Osteocyte (in vitro differentiated cells): ENCODE measurements at regions not wholly inside any gene's neighbourhood (a gene's known extent, or its start where the extent isn't known, plus 50 kb on each side); places are given as distances from the start of the nearest gene placed in this dataset.

Experiments used
- DNase-seq: peaks from one replicate; pipeline ENCODE4 v3.0.0; 2021; ENCODE audit warnings: mixed read lengths; ENCODE audit not compliant: unreplicated experiment; ENCODE audit errors: extremely low spot score
- H3K27ac Mint-ChIP-seq: one replicate; pipeline ENCODE4 v1.8.0; 2021; ENCODE audit warnings: mild to moderate bottlenecking, mixed read lengths; ENCODE audit not compliant: unreplicated experiment
- H3K27me3 Mint-ChIP-seq: one replicate; pipeline ENCODE4 v1.8.0; 2021; ENCODE audit warnings: mixed read lengths; ENCODE audit not compliant: unreplicated experiment
- H3K36me3 Mint-ChIP-seq: one replicate; pipeline ENCODE4 v1.8.0; 2021; ENCODE audit warnings: mixed read lengths; ENCODE audit not compliant: unreplicated experiment
- H3K4me1 Mint-ChIP-seq: one replicate; pipeline ENCODE4 v1.8.0; 2021; ENCODE audit warnings: mixed read lengths; ENCODE audit not compliant: unreplicated experiment
- H3K4me3 Mint-ChIP-seq: one replicate; pipeline ENCODE4 v1.8.0; 2021; ENCODE audit warnings: mild to moderate bottlenecking, moderate library complexity, mixed read lengths; ENCODE audit not compliant: unreplicated experiment
- H3K9me3 Mint-ChIP-seq: one replicate; pipeline ENCODE4 v1.8.0; 2021; ENCODE audit warnings: mixed read lengths; ENCODE audit not compliant: unreplicated experiment
- CTCF ChIP-seq: fragments of 200-600 bp; sonication (generic); IDR thresholded peaks from 2 replicates; pipeline ENCODE4 v1.5.0; 2021; ENCODE audit warnings: antibody characterized with exemption, mild to moderate bottlenecking, moderate library complexity

GRCh38 chr6:167717455-167717854 is 109.3 kb upstream of the AFDN start:
- Mint-ChIP-seq H3K4me3 (no peak overlapping the region), H3K27ac (no peak overlapping the region), H3K4me1 (peaks cover 10% of the 10 kb centered on the region), H3K9me3 (no peaks in the 10 kb centered on the region), H3K27me3 (peaks cover 48% of the 10 kb centered on the region), H3K36me3 (peaks cover 2% of the 10 kb centered on the region)
- TF ChIP-seq CTCF: no peak
- peak; percentile 68 for DNase-seq

GRCh38 chr6:167717867-167718266 is 108.8 kb upstream of the AFDN start:
- Mint-ChIP-seq H3K9me3 (no peaks in the 10 kb centered on the region), H3K27me3 (peaks cover 47% of the 10 kb centered on the region), H3K27ac (no peak overlapping the region), H3K4me1 (peaks cover 10% of the 10 kb centered on the region), H3K36me3 (peaks cover 2% of the 10 kb centered on the region), H3K4me3 (no peak overlapping the region)
- no peak for TF ChIP-seq CTCF
- DNase-seq: no peak

- Mint-ChIP-seq H3K36me3 (peaks cover 2% of the 10 kb centered on the region), H3K27ac (no peak overlapping the region), H3K4me3 (no peak overlapping the region), H3K4me1 (peaks cover 10% of the 10 kb centered on the region), H3K27me3 (peaks cover 29% of the 10 kb centered on the region), H3K9me3 (peaks cover 8% of the 10 kb centered on the region)
- TF ChIP-seq CTCF: no peak
- peak; percentile 79 for DNase-seq
Measured at GRCh38 chr6:167719920-167720319, 106.8 kb upstream of the AFDN start.

- H3K36me3 Mint-ChIP-seq: no peaks in the 10 kb centered on the region
- TF ChIP-seq CTCF: no peak
- peaks cover 28% of the 10 kb centered on the region for H3K27me3 Mint-ChIP-seq
- peaks cover 10% of the 10 kb centered on the region for H3K4me1 Mint-ChIP-seq
- no peak overlapping the region for H3K27ac Mint-ChIP-seq
- H3K9me3 Mint-ChIP-seq: peaks cover 8% of the 10 kb centered on the region
- peak; percentile 82 for DNase-seq
- H3K4me3 Mint-ChIP-seq: no peak overlapping the region
Measured at GRCh38 chr6:167720456-167721285, 106.0 kb upstream of the AFDN start.

GRCh38 chr6:167721291-167721690 is 105.4 kb upstream of the AFDN start:
- no peaks in the 10 kb centered on the region for H3K36me3 Mint-ChIP-seq
- no peak for TF ChIP-seq CTCF
- peaks cover 10% of the 10 kb centered on the region for H3K4me1 Mint-ChIP-seq
- H3K27ac Mint-ChIP-seq: no peak overlapping the region
- peaks cover 29% of the 10 kb centered on the region for H3K27me3 Mint-ChIP-seq
- H3K4me3 Mint-ChIP-seq: no peak overlapping the region
- peak; percentile 59 for DNase-seq
- H3K9me3 Mint-ChIP-seq: peaks cover 8% of the 10 kb centered on the region
